ENCODE measurements at regions not wholly inside any gene's neighbourhood (a gene's known extent, or its start where the extent isn't known, plus 50 kb on each side); places are given as distances from the start of the nearest gene placed in this dataset.

- Histone ChIP-seq H2AFZ (ENCODE audit: low read depth) (no peak overlapping the region), H3K27ac (ENCODE audit: low read depth in 2 of 2, low read length in 1 of 2) (no peak overlapping the region), H3K4me2 (no peak overlapping the region), H3K36me3 (replicated peaks in 1 of 2; ENCODE audit: control insufficient read depth in 1 of 2, insufficient read depth in 2 of 2, low read length in 1 of 2) (no peaks in the 10 kb centered on the region), H3K27me3 (ENCODE audit: insufficient read depth) (no peaks in the 10 kb centered on the region), H3F3A (replicated peaks; ENCODE audit: insufficient read depth) (no peaks in the 10 kb centered on the region), H3K4me1 (ENCODE audit: control insufficient read depth in 1 of 2, insufficient read depth in 2 of 2, low read depth in 1 of 2, low read length in 1 of 2) (no peaks in the 10 kb centered on the region), H3K9me3 (no peaks in the 10 kb centered on the region), H3K9ac (no peak overlapping the region), H3K4me3 (ENCODE audit: low read depth in 2 of 2, low read length in 1 of 2) (no peak overlapping the region), H3K9me2 (no peaks in the 10 kb centered on the region), H4K20me1 (ENCODE audit: insufficient read depth) (no peaks in the 10 kb centered on the region), H3K79me2 (ENCODE audit: insufficient read depth) (no peaks in the 10 kb centered on the region)
- ChIA-PET CTCF (no interaction called here), POLR2A (no interaction called here)
- WGBS (ENCODE audit: low lambda C conversion rate), result 30% methylated on average over 6 of the region's 6 CpGs
- DNase-seq, result no peak
- TF ChIP-seq MEF2A (IDR thresholded peaks at IDR 0.05; ENCODE audit: borderline replicate concordance, low read depth) (no peak), CHD2 (IDR thresholded peaks at IDR 0.05; ENCODE audit: low read length, partially characterized antibody) (no peak), JUND (IDR thresholded peaks at IDR 0.05) (no peak), RCOR1 (IDR thresholded peaks at IDR 0.05; ENCODE audit: low read length) (no peak), ELF1 (IDR thresholded peaks at IDR 0.05) (no peak), FOXM1 (IDR thresholded peaks at IDR 0.05; ENCODE audit: low read depth) (no peak), GABPA (IDR thresholded peaks at IDR 0.05; ENCODE audit: low read depth) (no peak), NFIC (IDR thresholded peaks at IDR 0.05; ENCODE audit: borderline replicate concordance) (no peak), NRF1 (IDR thresholded peaks at IDR 0.05; ENCODE audit: low read depth, low read length) (no peak), USF2 (IDR thresholded peaks at IDR 0.05; ENCODE audit: borderline replicate concordance, low read depth, low read length) (no peak), TCF12 (IDR thresholded peaks at IDR 0.05) (no peak), MXI1 (IDR thresholded peaks at IDR 0.05; ENCODE audit: low read depth, low read length) (no peak), EP300 (IDR thresholded peaks at IDR 0.05; ENCODE audit: borderline replicate concordance in 1 of 2, low read depth in 1 of 2, low read length in 1 of 2) (no peak), RFX5 (IDR thresholded peaks at IDR 0.05; ENCODE audit: low read length) (no peak), PBX3 (IDR thresholded peaks at IDR 0.05) (no peak)
Observed at GRCh38 chr20:60339738-60340137, 381.5 kb downstream of the CDH26 start.

GRCh38 chr20:60340232-60340631, 382.0 kb downstream of the CDH26 start:
- ChIA-PET CTCF (interaction anchor here (1.1 kb wide), 1 partner anchor 24 kb away, joined by 4 read pairs; no protein-coding TSS in a partner anchor), POLR2A (no interaction called here)
- Histone ChIP-seq H3K4me2 (no peak overlapping the region), H3K9me3 (no peaks in the 10 kb centered on the region), H3F3A (replicated peaks; ENCODE audit: insufficient read depth) (no peaks in the 10 kb centered on the region), H3K27ac (ENCODE audit: low read depth in 2 of 2, low read length in 1 of 2) (no peak overlapping the region), H3K4me3 (ENCODE audit: low read depth in 2 of 2, low read length in 1 of 2) (no peak overlapping the region), H3K79me2 (ENCODE audit: insufficient read depth) (no peaks in the 10 kb centered on the region), H3K9me2 (no peaks in the 10 kb centered on the region), H2AFZ (ENCODE audit: low read depth) (no peak overlapping the region), H3K4me1 (ENCODE audit: control insufficient read depth in 1 of 2, insufficient read depth in 2 of 2, low read depth in 1 of 2, low read length in 1 of 2) (no peaks in the 10 kb centered on the region), H3K36me3 (replicated peaks in 1 of 2; ENCODE audit: control insufficient read depth in 1 of 2, insufficient read depth in 2 of 2, low read length in 1 of 2) (no peaks in the 10 kb centered on the region), H3K9ac (no peak overlapping the region), H3K27me3 (ENCODE audit: insufficient read depth) (no peaks in the 10 kb centered on the region), H4K20me1 (ENCODE audit: insufficient read depth) (no peaks in the 10 kb centered on the region)
- 19% methylated on average over 4 of the region's 4 CpGs for WGBS (ENCODE audit: low lambda C conversion rate)
- DNase-seq, result no peak
- TF ChIP-seq ZBTB33 (IDR thresholded peaks at IDR 0.05; ENCODE audit: borderline replicate concordance, low read depth) (no peak), FOXM1 (IDR thresholded peaks at IDR 0.05; ENCODE audit: low read depth) (no peak), EZH2phosphoT487 (IDR thresholded peaks at IDR 0.05; ENCODE audit: borderline replicate concordance, low read depth) (no peak), RFX5 (IDR thresholded peaks at IDR 0.05; ENCODE audit: low read length) (no peak), SMC3 (IDR thresholded peaks at IDR 0.05; ENCODE audit: low read depth, low read length) (no peak), CHD2 (IDR thresholded peaks at IDR 0.05; ENCODE audit: low read length, partially characterized antibody) (no peak), RCOR1 (IDR thresholded peaks at IDR 0.05; ENCODE audit: low read length) (no peak), MAX (IDR thresholded peaks at IDR 0.05; ENCODE audit: low read depth) (no peak), IRF3 (IDR thresholded peaks at IDR 0.05; ENCODE audit: low read depth, low read length) (no peak), EP300 (IDR thresholded peaks at IDR 0.05; ENCODE audit: borderline replicate concordance in 1 of 2, low read depth in 1 of 2, low read length in 1 of 2) (no peak), GABPA (IDR thresholded peaks at IDR 0.05; ENCODE audit: low read depth) (no peak), TCF12 (IDR thresholded peaks at IDR 0.05) (no peak), ELF1 (IDR thresholded peaks at IDR 0.05) (no peak), USF1 (IDR thresholded peaks at IDR 0.05; ENCODE audit: borderline replicate concordance, low read depth) (no peak), MXI1 (IDR thresholded peaks at IDR 0.05; ENCODE audit: low read depth, low read length) (no peak), FOXJ3 (CRISPR knock-in tag; IDR thresholded peaks at IDR 0.05) (no peak)

Measured in SK-N-SH (cell line).